Transverse colon (tissue), 4 donors: ENCODE measurements at regions not wholly inside any gene's neighbourhood (a gene's known extent, or its start where the extent isn't known, plus 50 kb on each side); places are given as distances from the start of the nearest gene placed in this dataset.

Source experiments
- EP300 ChIP-seq: sonication (generic); formaldehyde crosslinking; IDR thresholded peaks from one replicate; pipeline ENCODE4 v1.6.1; 2017; ENCODE audit warnings: antibody characterized with exemption, low read depth
- POLR2A ChIP-seq: fragments of 450-650 bp; IDR thresholded peaks from one replicate; pipeline ENCODE4 v1.6.1; 2016; ENCODE audit warnings: antibody characterized with exemption, mild to moderate bottlenecking, moderate library complexity
- POLR2AphosphoS5 ChIP-seq, 3 donors: sonication (generic); formaldehyde crosslinking; IDR thresholded peaks; one replicate each; pipeline ENCODE4 v1.6.1; 2016; ENCODE audit warnings: antibody characterized with exemption in 3 of 3
- TF ChIP-seq, protein P1 (sequence below), 5 experiments: fragments of 200-600 bp in 3 of 5; fragments of 450-650 bp in 2 of 5; sonication (generic) in 3 of 5; IDR thresholded peaks; 1 replicate in 2 of 5; 2 replicates in 3 of 5; pipeline ENCODE4 v1.5.1; 2016 to 2017; ENCODE audit warnings: antibody characterized with exemption in 5 of 5, inconsistent platforms in 3 of 5, mild to moderate bottlenecking in 2 of 5, moderate library complexity in 1 of 5

- TF ChIP-seq, protein P1, sequence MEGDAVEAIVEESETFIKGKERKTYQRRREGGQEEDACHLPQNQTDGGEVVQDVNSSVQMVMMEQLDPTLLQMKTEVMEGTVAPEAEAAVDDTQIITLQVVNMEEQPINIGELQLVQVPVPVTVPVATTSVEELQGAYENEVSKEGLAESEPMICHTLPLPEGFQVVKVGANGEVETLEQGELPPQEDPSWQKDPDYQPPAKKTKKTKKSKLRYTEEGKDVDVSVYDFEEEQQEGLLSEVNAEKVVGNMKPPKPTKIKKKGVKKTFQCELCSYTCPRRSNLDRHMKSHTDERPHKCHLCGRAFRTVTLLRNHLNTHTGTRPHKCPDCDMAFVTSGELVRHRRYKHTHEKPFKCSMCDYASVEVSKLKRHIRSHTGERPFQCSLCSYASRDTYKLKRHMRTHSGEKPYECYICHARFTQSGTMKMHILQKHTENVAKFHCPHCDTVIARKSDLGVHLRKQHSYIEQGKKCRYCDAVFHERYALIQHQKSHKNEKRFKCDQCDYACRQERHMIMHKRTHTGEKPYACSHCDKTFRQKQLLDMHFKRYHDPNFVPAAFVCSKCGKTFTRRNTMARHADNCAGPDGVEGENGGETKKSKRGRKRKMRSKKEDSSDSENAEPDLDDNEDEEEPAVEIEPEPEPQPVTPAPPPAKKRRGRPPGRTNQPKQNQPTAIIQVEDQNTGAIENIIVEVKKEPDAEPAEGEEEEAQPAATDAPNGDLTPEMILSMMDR (IDR thresholded peaks at IDR 0.05), result no peak
- TF ChIP-seq POLR2AphosphoS5 (IDR thresholded peaks at IDR 0.05), result no peak
- TF ChIP-seq EP300, result no peak
- no peak for TF ChIP-seq POLR2A
These were observed 205.9 kb upstream of the SLC39A10 start for GRCh38 chr2:195451160-195451559.
